Fibroblast of skin of right biceps (primary cell): ENCODE measurements at regions not wholly inside any gene's neighbourhood (a gene's known extent, or its start where the extent isn't known, plus 50 kb on each side); places are given as distances from the start of the nearest gene placed in this dataset.

Source experiments
- DNase-seq: peaks from one replicate; pipeline ENCODE4 v3.0.0-alpha.2; 2013

GRCh38 chr1:175864625-175865024 lies 121.2 kb upstream of the TNR start:
- no peak for DNase-seq

GRCh38 chr1:175864183-175864582 lies 120.8 kb upstream of the TNR start:
- DNase-seq: no peak

DNA sequence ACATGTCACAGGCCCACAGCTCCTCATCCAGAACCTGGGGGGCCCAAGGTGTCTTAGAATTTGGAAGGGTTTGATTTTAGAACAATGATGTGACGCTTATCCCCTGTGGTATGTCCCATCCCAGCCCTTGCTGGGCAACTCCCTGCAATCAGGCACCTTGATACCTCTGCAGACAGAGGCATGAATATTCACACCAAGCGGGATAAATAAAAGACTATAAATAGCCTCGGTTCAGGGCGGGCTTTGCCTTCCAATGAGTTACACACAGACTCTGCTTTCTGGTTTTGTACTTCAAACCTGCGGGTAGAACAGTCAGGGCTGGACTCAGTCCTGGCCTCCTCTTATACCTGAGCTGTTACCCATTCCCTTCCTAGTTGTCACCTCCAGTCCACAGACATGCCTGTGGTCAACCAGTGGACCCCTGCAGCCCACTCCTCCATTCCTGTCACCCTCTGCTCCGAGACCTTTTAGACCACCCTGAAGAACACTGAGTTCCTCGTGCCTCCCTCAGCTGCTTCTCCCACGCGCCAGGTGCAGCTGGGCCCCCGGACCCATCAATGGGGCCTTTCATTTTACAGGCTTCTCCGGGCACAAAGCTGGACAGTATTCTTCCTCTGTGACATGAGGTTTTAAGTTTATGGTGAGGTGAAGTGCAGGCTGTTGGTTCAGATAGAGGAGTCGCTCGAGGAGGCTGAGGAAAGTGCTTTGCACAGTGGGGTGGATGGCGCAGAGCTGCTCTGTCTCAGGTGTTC lies 120.1 kb upstream of the TNR start:
- DNase-seq: no peak

GRCh38 chr1:175862408-175862807 lies 119.0 kb upstream of the TNR start:
- no peak for DNase-seq

- no peak for DNase-seq
These were observed 118.4 kb upstream of the TNR start for GRCh38 chr1:175861626-175862367.

GRCh38 chr1:175857756-175858155 lies 114.4 kb upstream of the TNR start:
- DNase-seq: no peak

GRCh38 chr1:175853681-175854080 lies 110.3 kb upstream of the TNR start:
- DNase-seq: no peak

DNA sequence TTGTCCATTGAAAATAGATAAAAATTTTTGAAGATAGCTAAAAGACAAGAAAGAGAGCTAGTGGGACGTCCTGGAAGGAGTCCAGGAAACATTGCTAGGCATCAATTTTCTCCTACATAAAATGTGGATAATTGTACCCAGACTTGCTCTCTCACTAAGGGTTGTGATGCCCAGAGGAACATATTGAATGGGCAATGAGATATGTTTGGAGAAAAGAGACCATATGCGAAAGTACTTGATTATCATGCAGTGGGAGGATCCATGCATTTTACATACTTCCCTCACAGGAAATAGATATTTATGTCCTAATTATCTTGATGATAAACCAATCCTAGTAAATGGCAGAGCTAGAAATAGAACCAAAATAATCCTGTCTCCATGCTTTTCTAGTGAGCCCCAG lies 108.4 kb upstream of the TNR start:
- no peak for DNase-seq

GRCh38 chr1:175848329-175848728 lies 104.9 kb upstream of the TNR start:
- no peak for DNase-seq

- DNase-seq: no peak
These were observed 102.6 kb upstream of the TNR start for GRCh38 chr1:175845985-175846384.

DNA sequence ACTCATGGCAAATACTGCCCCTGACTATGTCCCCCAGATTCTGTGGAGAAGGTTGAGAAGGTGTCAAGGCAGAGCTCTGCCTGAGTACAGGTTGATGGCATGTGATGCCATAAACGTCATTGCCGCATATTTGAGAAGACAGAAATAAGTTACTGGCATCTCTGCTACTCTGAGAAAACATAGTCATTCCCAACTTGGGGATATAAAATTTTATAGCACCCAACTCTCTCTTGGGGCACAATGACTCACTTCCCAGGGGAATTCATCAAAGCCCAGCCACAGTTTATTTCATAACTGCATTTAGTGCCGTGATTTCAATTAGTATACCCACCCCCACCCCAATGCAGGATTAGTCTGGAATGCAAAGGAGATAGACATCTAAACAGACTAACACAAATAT lies 101.9 kb upstream of the TNR start:
- no peak for DNase-seq

GRCh38 chr1:175844877-175845276 lies 101.5 kb upstream of the TNR start:
- no peak for DNase-seq

- no peak for DNase-seq
These were observed 99.2 kb upstream of the TNR start for GRCh38 chr1:175842550-175842949.

DNA sequence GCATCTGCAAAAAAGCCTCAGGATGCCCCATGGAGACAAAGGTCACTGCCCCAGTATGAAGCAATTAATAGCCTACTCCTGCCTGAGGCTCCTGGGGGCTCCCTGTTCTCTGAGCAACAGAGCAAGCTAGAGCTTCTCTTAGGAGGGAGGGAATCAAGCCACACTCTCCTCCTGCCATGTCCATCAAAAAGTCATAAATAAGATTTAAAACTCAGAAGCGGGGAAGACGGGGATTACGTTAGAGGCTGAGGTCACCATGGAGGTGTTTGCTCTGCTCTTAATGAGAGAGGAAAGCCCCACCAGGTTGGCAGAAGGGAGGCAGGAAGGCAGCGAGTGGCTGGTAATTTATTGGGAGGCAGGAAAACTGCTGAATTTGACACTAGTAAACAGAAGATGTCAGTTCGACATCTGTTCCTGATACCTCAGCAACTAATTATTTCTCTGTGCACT lies 98.4 kb upstream of the TNR start:
- DNase-seq: no peak

DNA sequence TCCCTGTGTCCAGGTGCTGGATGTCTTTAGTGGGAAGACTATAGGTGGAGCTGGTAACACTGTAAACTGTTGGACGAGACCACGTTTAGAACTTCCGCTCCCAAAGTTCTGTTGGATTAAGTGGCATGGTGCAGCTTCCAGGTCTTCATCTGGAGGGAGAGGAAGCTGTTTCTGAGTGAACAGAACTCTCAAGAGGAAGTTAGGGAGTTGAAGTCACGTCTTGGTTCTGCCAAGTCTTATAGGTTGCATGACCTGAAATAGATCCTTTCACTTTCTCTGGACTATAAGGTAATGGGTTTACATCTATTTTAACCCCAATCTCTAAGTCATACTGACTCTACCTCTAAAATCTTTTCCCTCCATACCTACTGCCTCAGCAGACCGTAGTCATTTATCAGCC lies 97.4 kb upstream of the TNR start:
- no peak for DNase-seq

DNA sequence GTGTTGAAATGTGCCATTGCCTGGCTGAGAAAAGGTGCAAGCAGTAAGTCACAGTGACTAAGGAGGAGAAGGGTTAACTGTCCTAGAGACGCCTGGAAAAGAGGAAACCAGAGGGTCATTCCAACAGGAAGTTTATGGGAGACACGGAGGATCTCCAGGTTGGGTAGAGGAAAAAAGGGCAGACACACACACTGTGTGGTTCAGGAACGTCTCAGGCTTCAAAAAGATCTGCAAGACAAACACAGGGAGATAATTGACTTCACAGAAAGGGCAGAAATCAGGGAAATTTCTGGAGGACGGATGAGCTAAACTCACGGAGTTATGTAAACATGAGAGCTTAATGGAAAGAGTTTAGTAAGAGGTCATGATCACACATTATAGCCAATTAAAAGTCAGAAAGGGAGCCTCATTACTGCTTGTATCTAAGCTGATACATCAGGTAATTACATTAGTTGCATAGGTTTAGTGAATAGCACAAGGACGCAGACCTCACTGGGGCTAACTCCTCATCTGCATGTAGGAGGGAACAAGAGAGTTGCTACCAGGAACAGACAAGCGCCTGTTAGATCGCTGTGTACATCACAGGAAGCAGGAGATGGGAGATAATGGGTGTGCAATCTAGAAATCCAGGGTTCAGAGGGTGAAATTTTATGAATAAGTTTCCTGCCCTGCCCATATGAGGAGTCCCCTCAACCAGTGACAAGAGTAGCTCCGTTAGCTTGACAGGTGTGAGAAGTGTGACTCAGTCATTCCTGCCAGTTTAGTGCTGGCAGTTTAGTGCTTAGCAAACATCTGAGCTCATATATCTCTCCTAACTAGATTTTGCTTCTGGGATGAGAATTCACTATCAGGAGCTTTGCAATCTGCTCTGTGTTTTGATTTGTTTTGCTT lies 96.6 kb upstream of the TNR start:
- DNase-seq: no peak

DNA sequence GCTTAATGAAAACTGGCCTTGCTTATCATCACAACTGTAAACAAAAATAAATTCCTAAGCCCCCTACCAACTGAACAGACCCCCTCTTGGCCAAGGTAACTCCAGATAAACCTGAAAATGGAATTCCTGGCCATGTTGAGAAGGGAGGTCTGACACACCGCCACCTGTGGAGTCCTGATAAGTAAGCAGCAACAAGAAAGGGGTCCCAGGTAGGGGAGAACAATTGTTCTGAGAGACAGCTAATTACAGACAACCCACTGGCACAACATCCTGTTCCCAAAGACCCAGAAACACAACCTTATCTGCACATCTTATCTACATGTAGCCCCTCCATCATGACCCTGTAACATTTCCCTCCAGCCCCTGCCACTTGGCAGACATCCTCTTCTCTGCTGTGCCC lies 91.2 kb upstream of the TNR start:
- DNase-seq: no peak

GRCh38 chr1:175833951-175834350 lies 90.6 kb upstream of the TNR start:
- DNase-seq: no peak

- no peak for DNase-seq
These were observed 90.1 kb upstream of the TNR start for GRCh38 chr1:175833502-175833901.

DNA sequence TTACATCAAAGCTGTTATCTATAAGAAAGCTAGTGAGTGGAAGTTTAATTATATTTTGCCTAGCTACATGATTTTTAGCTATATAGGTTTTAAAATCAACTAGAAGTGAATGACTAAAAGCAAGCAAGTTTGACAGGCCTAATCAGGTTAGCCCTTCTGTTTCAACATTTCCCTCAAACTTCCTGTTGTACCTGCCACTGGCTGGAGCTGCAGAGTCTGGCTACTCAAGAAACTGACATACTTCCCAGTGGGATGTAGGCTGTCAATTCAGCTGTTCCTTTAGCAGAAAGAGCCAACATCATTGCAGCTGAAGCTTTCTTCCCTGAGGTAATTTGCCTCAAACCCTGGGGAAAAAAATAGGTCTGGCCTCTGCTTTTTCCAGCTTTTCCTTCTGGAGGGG lies 87.1 kb upstream of the TNR start:
- no peak for DNase-seq

- no peak for DNase-seq
These were observed 86.5 kb upstream of the TNR start for GRCh38 chr1:175829845-175830244.

DNA sequence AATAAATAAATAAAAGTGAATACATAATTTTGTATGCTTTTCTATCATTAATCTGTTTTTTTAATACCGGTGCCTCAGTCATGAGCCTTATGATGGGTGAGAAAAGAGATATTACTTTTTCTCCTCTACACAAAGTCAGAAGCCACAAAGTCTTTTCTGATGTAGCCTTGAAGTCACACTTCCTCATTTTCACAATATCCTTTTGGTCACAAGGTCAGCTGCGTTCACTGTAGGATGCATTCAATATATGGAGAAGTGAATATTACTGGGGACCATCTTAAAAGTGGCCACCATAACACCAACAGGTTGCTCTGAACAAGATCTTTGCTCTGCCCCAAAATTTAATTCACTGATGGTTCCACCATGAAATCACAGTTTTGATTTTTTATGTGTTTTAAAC lies 83.3 kb upstream of the TNR start:
- no peak for DNase-seq

GRCh38 chr1:175824079-175824478 lies 80.7 kb upstream of the TNR start:
- DNase-seq: no peak

GRCh38 chr1:175823406-175823805 lies 80.0 kb upstream of the TNR start:
- no peak for DNase-seq
